Brain pericyte (primary cell): ENCODE measurements at regions not wholly inside any gene's neighbourhood (a gene's known extent, or its start where the extent isn't known, plus 50 kb on each side); places are given as distances from the start of the nearest gene placed in this dataset.

Experiments
- DNase-seq: peaks from one replicate; pipeline ENCODE4 v3.0.0-alpha.2; 2012; ENCODE audit warnings: low read depth, low spot score

DNA sequence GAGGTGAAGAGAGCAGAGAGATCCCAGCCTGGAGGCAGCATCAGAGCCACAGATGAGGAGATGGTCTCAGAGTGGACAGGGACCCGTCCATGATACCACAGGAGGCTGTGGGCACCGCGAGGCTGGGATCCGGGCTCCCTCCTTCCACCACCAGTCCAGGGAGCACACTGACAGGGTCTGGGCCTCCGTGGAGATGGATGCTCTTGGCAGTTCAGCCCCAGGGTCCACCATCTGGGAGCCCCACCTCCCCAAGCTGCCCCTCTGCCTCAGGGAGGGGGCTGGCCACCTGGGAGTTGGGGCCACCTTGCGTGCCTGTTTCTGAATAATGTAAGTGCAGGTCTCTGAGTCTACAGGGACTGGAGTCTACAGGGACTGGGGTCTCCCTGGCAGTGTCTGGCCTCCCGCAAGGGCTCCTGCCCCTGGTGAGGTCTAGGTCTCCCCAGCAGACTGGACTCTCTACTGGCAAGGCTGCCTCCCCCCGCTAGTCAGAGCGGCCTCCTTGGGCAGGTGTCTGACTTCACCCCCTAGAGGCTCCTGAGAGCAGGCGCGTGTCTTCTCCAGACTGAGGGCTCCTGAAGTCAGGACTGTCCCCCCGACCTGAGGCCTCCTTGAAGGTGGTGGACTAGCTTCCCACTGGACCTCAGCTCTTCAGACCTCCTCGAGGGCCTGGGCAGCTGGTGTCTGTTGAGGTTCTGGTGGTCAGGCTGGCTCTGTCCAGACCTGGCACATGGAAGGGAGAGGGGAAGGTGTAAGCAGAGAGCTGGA is 218.5 kb downstream of the PTPRU start:
- no peak for DNase-seq

DNA sequence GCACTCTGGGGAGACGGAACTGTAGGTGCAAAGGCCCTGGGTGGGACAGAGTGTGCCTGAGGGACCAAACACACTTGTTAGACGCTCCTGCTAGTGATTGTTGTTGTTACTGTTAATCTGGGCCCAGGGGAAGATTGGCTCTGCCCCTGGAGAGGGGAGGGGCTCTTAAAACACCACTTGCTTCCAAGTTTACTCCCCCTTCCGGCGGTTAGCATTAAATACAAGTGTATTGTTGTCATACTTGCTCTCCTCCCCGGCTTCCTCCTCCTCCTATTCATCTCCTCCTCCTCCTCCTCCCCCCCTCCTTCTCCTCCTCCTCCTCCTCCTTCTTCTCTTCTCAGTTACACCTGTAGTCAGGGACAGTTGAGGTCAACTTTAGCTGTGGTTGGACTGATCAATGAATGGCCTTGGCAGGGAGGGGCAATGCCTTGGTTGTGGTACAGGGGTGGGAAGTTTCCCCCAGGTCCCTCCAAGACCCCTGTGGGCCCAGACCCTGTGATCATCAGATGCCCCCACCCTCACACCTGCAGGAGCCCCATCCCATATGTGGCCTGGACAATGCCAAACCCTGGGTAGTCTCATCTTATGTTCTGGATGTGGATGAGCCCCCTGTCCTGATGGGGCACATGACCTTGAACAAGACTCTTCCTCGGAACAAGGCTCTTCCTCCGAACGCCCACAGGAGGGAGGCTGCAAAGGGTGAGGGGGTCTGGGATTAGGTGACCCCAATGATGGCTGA is 217.3 kb downstream of the PTPRU start:
- no peak for DNase-seq

DNA sequence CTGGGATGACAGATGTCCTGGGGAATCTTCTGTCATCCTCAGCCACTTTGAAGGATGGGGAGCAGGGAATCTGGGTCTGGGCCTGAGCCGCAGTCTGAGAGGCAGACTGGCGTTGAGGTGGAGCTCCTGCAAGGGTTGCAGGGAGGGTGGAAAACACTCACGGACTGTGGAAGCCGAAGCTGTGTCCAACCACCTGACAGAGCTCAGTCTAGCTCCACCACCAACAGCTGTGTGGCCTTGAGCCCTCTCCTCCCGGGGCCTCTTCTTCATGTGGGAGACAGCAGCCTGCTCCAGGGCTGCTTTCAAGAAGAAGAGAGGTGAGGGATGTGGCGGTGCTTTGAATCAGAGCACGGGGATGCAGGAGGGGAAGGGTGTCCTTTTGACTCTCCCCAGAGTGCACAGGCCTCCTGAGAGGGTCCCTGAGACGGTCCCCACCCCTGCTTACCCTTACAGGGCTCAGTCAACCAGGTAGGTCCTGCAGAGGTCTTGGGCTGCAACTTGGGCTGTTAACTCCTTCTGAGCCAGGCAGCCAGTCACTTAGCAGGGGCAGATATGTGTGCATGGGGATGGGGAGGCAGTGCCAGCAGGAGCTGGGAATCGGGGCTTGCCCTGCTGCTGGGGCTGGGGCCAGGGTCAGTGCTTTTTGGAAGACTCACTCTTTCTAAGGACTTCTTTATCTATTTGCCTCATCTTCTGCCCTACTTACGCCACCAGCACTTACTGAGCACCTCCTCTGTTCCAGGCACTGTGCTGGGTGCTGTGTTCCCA is 216.3 kb downstream of the PTPRU start:
- no peak for DNase-seq

DNA sequence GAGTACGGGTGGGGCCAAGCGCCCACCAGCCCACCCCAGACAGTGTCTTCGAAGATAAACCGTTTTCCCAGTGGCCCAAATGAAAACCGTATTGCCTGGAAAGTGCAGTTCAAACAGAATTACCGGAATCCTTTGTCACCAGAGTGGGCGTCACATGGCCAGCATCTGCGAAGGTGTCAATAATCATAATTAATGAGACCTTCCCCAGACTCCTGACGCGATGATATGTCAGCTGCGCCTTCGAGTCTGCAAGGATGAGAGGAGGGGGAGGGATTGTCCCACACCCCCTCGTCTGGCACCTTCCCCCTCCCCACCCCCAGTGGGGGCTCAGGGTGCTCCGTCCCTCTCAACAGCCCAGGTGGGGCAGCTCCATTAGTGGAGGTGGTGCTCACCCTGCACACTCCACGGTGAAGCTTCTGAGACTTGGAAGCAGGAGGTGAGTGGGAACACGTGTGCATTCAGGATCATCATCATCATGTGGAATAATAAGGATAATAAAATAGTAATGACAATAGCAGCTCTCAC is 215.1 kb downstream of the PTPRU start:
- DNase-seq: no peak

DNA sequence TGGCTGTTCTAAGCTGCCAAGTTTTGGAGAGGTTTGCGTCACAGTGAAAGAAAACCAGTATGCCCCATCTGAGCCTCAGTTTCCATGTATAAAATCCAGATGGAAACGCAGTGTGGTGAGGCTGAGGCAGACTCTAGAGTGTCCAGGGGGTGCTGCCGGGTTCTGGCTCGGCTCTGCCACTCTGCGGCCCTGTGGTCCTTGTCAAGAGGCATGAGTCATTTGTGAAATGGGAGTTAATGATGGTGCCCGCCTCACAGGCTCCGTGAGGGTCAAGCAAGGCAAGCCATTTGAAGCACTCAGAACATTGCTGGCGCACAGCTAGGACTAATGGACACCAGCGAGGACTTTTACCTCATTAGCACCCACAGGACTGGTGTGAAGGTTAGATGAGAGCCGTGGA is 214.3 kb downstream of the PTPRU start:
- DNase-seq: no peak

DNA sequence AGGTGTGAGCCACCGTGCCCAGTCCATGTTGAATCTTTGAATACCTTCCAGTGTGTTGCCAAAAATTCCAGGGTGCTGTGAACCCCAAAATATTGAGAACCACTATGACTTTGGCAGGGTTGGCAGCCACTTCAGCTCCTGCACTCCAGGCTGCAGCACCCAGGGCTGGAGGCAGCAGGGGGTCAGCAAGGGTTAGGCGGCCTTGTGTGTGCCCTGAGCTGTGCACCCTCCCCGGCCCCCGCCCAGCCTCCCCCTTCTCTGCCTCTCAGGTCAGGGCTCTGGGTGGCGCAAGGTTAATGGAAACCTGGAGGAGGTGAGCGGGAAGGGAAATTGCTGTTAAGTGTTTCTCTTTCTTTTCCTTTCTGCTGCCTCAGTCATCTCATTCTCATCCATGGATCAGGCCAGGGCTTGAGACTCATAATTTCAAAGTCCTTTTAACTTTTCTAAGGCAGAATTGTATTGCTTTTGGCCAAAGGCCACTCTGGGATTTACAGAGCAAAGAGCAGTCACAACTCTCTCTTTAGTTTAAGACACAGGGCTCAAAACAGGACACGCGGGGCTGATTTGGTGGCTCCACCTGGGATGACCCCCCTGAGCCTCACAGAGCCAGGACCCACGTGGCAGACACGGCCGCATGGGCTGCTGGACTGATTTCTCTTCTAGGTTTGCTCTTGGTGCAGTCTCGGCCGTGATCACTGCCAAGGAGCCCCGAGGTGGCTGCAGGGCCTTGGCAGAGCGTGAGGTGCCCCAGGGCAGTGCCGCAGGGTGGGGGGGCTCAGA is 212.3 kb downstream of the PTPRU start:
- no peak for DNase-seq

DNA sequence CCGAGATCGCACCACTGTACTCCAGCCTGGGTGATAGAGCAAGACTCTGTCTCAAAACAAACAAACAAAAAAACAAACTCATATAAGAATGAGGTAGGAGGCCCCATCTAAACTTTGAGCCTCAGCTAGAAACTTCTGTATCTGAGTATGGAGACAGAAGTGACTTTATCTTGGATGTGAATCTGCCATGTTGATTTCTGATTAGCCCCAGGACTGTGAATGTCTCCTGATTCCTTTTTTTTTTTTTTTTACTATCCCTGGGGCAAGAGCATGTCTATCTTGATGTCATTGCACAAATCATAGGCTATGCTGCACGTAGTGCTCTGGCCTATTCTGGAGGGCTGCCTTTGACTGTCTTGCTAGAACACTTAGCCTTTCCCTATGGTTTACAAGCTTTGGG is 211.0 kb downstream of the PTPRU start:
- no peak for DNase-seq

DNA sequence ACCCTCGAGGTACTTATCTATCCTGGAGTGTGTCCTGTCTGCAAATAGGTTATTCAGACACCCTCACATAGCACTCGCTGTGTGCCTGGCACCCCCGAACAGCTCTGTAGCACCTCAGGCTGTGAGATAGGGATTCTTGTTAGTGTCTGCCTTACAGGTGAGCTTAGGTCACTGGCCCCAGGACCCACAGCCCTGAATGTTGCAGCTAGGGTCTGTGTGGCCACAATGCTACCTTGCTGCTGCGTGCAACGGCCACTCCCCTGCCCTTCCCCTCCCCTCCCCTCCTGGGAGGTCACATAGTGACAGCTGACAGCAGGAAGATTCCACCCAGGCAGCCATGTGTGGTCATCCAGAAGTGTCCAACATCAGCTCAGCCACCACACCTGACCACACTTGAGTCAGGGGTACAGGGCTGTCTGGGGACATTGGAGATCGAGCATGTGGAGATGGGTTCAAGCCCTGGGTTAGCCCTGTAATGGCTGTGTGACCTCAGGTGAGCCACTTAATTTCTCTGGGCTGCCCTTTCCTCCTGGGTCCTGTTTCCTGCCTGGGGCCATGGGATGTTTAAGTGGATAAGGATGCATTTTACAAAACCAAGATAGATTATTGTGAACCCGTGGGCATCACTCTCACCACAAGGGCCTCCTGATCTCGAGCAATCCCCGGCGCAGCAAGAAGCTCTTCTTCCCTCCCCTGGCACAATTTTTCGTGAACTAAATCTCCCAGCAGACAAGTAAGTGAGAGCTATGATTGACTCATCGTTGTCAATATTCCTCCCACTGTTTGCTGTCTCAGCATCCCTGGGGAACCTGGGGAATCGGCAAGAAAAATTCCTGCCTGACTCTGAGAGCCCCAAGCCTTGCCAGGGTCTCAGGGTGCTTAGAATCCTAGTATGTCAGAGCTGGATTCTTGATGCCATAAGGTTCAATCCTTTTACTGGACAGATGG is 208.7 kb downstream of the PTPRU start:
- no peak for DNase-seq

DNA sequence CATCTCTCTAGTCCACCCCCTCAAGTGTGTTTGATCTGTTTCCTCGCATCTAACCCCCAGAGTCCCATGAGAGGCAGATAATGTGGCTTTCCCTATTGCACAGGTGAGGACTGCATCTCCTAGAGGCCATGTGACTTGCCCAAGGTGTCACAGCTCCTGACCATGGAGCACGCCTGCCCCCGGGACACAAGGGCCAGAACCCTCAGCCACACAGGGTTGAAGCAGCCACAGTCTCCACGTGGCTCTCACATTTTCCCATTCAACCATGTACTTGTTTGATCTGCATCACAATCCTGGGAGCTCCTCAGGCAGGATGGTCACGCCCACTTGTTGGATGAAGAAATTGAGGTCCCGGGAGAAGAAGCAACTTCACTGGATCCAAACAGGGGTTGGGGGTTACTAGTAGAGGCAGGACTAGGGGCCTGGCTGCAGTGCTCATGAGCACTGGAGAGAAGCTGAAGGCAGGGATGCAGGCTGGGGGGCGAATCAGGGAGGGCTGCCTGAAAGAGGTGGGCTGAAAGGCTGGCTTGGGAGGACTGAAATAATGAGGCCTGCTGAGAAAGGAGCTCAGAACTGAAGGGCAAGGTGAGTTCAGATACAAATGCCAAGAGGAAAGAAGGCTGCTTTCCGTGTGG is 207.9 kb downstream of the PTPRU start:
- DNase-seq: no peak

DNA sequence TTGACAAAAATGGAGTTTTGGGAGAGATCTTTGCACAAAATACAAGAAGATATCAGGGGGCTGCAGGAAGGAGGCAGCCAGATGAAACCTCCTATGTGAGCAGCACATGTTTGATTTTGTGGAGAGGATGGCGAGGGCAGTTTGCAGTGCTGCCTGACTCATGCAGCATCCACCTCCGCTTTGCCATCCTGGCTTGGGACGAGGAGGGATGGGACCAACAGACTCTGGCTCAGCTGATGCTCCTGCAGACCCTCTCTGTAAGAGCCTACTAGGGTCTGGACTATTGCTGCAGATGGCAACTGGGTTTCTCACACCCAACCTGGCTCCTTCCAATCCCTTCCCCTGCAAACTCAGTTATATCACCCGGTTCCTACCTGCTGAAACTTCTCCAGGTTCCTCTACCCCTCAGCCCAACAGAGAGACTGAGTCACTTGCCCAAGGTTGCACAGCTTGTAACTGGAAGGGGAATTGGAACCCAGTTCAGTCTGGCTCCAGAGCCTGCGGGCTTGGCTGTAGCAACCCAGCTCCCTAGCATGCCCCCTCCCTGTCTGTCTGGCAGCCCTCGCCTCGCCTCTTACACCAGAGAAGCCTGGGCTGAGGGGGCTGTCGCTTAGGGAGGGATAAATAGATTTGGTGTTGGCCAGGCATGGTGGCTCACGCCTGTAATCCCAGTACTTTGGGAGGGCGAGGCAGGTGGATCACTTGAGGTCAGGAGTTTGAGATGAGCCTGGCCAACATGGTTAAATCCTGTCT is 205.8 kb downstream of the PTPRU start:
- no peak for DNase-seq

DNA sequence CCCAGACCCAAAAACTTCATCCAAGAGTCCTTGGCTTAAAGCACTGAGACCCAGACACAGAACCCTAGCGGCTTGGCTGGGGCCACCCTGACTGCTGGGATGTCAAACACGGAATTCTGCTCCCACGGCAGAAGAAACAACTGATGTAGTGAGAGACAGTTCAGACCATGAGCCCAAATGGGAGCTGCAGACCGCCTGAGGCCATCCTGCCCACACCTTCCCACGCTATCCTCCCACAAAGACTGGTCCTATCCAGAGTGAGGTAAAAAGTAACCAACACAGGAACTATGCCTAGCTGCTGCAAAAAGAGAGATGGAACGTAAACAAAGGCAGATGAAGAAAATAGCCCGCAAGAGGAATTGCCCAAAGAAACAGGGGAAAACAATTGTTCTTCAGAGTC is 203.3 kb downstream of the PTPRU start:
- no peak for DNase-seq

DNA sequence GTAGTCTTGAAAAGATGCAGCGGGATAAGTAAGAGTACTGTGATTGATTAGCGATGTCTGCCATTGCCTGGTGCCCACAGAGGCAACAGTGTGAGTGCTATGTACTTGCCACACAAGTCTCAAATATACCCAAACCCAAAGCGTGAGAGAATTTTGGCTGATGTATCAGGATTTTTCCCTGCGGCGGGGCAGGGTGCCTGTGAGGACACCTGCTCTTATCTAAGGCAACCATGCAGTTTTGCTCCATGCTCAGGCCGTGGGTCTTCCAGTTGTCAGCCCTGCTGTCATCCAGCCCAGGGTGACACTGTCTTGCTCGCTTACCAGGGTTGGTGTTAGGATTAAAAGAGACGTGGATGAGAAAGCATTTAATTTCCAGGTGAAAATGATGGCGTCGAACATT is 202.7 kb downstream of the PTPRU start:
- no peak for DNase-seq

DNA sequence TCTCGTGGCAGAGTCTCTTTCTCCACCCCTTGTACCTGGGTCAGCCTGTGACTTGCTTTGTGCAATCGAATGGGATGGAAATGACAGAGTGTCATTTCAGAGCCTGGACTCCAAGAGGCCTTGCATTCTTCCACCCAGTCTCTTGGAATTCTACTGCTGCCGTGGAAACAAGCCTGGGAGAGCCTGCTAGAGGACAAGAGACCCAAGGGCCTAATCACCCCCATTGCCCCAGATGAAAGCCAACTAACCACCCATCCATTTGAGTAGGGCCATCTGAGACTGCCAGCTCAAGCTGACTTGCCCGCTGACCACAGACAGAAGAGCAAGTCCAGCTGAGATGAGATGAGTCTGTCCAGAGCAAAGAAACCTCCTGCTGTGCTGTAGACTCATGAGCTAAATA is 201.6 kb downstream of the PTPRU start:
- no peak for DNase-seq

DNA sequence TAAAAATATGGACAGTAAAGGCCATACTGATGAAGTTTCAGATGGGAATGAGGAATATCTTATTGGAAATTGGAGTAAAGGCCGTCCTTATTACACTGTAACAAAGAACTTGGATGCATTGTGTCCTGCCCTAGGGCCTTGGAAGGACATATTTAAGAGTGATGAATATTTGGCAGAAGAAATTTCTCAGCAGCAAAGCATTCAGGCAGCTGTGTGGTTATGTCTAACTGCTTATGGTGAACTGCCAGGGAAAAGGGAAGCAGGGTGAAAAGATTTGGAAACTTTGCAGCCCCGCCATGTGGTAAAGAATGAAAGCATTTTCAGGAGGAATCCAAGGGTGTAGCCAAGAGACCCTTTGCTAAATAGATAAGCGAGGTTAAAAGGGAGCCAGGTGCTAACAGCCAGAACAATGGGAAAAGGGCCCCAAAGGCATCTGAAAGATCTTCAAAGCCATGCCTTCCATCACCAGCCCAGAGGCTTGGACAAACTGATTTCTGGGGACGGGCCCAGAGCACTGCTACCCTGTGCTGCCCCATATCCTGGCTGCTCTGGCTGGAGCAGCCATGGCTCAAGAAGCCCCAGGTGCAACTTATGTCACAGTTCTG is 200.0 kb downstream of the PTPRU start:
- no peak for DNase-seq

DNA sequence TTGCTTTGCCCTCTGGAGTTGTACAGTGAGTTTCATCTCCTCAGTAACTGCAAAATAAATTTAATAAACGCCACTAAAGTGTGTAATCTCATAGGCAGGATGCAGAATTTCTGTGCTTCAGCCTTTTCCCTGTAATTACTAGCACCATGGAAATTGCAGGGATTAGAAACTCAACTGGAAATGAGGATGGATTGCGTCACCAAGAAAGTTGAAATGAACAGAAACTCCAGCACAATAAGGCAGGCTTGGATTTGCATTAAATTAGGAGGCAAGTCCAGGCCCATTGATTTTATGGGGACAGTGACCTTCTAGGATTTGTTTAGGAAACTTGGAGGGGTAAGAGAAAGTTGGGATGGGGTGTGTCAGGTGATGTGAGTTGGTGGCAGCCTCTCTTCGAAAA is 197.5 kb downstream of the PTPRU start:
- DNase-seq: no peak

DNA sequence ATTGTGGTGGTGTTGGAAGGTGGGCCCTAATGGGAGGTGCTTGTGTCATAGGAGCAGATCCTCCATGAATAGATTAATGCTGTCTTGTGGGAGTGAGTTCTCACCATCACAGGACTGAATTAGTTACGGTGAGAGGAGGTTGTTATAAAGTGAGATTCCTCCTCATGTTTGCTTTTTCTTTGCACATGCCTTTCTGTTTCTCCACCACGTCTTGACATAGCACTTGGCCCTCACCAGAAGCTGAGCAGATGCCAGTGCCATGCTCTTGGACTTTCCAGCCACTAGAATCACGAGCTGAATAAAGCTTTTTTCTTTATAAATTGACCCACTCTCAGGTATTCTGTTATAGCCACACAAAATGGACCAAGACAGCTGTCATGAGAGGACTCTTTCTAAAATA is 194.8 kb downstream of the PTPRU start:
- DNase-seq: no peak

DNA sequence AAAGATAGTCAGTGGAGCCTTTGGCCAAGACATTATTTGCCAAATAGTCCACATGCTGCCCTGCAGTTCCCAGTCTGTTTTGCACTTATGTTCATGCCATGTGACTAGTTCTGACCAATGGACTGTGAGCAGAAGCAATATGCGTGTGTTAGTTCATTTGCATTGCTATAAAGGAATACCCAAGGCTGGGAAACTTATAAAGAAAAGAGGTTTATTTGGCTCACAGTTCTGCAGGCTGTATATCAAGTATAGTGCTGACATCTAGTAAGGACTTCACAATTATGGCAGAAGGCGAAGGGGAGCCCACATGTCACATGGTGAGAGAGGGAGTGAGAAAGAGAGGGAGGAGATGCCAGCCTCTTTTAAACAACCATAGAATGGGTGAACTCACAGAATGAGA is 193.3 kb downstream of the PTPRU start:
- DNase-seq: no peak

DNA sequence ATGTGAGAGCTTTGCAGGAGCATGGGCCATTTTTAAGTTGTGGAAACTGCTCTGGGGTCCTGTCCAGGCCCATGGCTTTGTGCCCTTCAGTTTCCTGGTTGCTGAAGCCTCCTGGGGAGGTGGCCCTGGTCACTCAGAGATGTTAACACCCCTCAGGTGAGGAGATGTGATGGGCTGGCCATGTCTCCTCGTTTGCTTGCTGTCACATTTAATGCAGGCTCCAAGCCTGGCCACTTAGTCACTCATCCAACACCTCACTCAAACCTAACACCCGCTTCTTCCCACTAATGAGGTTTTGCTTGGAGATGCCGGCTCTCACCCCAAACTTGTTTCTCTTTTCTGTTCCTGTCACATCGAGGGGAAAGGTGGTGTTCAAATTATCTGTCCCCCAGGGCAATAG is 192.7 kb downstream of the PTPRU start:
- no peak for DNase-seq

DNA sequence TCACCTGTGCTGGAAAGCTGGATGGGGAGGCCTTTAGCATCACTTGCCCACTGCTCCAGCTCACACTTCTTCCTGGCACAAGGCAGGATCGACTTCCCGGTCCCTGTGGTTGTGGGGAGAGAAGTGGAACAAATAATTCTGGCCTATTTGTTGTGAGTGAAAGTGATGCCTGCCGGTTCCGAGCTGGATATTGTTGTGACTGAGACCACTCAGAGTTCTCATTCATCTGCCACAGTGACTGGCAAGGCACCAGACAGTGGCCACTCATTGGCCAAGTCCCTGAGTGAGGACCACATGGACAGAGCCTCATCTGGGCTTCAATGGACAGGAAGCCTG is 191.9 kb downstream of the PTPRU start:
- no peak for DNase-seq
